ENCODE measurements at regions not wholly inside any gene's neighbourhood (a gene's known extent, or its start where the extent isn't known, plus 50 kb on each side); places are given as distances from the start of the nearest gene placed in this dataset.

GRCh38 chr1:191346381-191346780 is 811.9 kb upstream of the RGS18 start:
- no peak overlapping the region for H3K14ac ChIP-seq (ENCODE audit: insufficient read depth, low read length)
- no peak overlapping the region for H3K9ac ChIP-seq (ENCODE audit: extremely low read depth, insufficient read length, low read length)
- Mint-ChIP-seq H3K27me3 (ENCODE audit: low read depth) (no peaks in the 10 kb centered on the region), H3K9me3 (peaks cover 4 to 8% of the 10 kb centered on the region in 2 experiments; a peak in 4 of 5 replicates), H3K27ac (no peak overlapping the region), H3K4me3 (no peak overlapping the region), H3K36me3 (ENCODE audit: insufficient read depth in 1 of 3, low read depth in 3 of 3) (peaks cover 3 to 4% (median 3%) of the 10 kb centered on the region in 3 experiments; a peak in 5 of 7 replicates), H3K4me1 (no peaks in the 10 kb centered on the region)
- WGBS (ENCODE audit: extremely low coverage, insufficient read length, low lambda C conversion rate) = no CpG with 5 or more reads among the region's 3 CpGs
- H4K91ac ChIP-seq (ENCODE audit: insufficient read length, low read depth, low read length) = no peak overlapping the region
- H3K9me3 ChIP-seq (ENCODE audit: control insufficient read depth, low read depth, low read length) = no peaks in the 10 kb centered on the region
- no peak overlapping the region for H2AK5ac ChIP-seq (ENCODE audit: insufficient read length, low read length)
- H4K8ac ChIP-seq (replicated peaks; ENCODE audit: insufficient read length, low read depth, low read length) = no peak overlapping the region
- H4K5ac ChIP-seq (ENCODE audit: insufficient read length, low read depth, low read length) = no peak overlapping the region
- H2BK20ac ChIP-seq (ENCODE audit: low read depth, low read length, poor library complexity, severe bottlenecking) = no peak overlapping the region
- H3K27ac ChIP-seq (ENCODE audit: insufficient read length, low read depth, low read length) = no peak overlapping the region
- no peak overlapping the region for H2BK15ac ChIP-seq (ENCODE audit: low read depth, low read length)
- no peak overlapping the region for H3K23ac ChIP-seq (ENCODE audit: insufficient read length, low read depth, low read length)
- no peak overlapping the region for H3K18ac ChIP-seq (ENCODE audit: insufficient read length, low read depth, low read length)
- no peaks in the 10 kb centered on the region for H4K20me1 ChIP-seq (ENCODE audit: control insufficient read depth, insufficient read depth, insufficient read length)
- no peak for TF ChIP-seq CTCF (conservative IDR thresholded peaks at IDR 0.05)
- DNase-seq = no peak
- H3K56ac ChIP-seq (ENCODE audit: insufficient read length, low read depth, low read length) = no peak overlapping the region
- H3K4ac ChIP-seq (ENCODE audit: low read depth, low read length) = no peak overlapping the region
- H2BK5ac ChIP-seq (ENCODE audit: insufficient read length, low read length) = no peak overlapping the region
- no peak overlapping the region for H2BK12ac ChIP-seq (ENCODE audit: insufficient read length, low read depth, low read length)
- no peak overlapping the region for H3K4me2 ChIP-seq (ENCODE audit: insufficient read depth, insufficient read length, low read length)
- no peaks in the 10 kb centered on the region for H3K27me3 ChIP-seq (ENCODE audit: insufficient read depth, low read length)
- no peak overlapping the region for H2BK120ac ChIP-seq (ENCODE audit: low read depth, low read length, poor library complexity, severe bottlenecking)
- no peak overlapping the region for H3T11ph ChIP-seq (ENCODE audit: low read length)
- H2AFZ ChIP-seq (ENCODE audit: low read length) = no peak overlapping the region
- no peaks in the 10 kb centered on the region for H3K79me1 ChIP-seq (ENCODE audit: insufficient read depth, low read depth, low read length, poor library complexity, severe bottlenecking)
- no peaks in the 10 kb centered on the region for H3K23me2 ChIP-seq (ENCODE audit: insufficient read length, low read depth, low read length, poor library complexity, severe bottlenecking)
- H3K4me1 ChIP-seq (ENCODE audit: insufficient read depth, low read length) = no peaks in the 10 kb centered on the region
- H3K79me2 ChIP-seq (ENCODE audit: insufficient read depth, low read length) = no peaks in the 10 kb centered on the region
